22Rv1 (cell line): ENCODE measurements at regions not wholly inside any gene's neighbourhood (a gene's known extent, or its start where the extent isn't known, plus 50 kb on each side); places are given as distances from the start of the nearest gene placed in this dataset.

Source experiments
- CTCF ChIP-seq: fragments of 450-650 bp; IDR thresholded peaks from 2 replicates; pipeline ENCODE4 v1.5.1; 2017; ENCODE audit warnings: mild to moderate bottlenecking
- ZFX ChIP-seq: fragments of 450-650 bp; IDR thresholded peaks from 2 replicates; pipeline ENCODE4 v1.6.1; 2017; ENCODE audit warnings: antibody characterized with exemption, borderline replicate concordance

GRCh38 chr4:138542191-138542776 lies 300.1 kb upstream of the SLC7A11 start:
- TF ChIP-seq ZFX (no peak), CTCF (no peak)
